ENCODE measurements at regions not wholly inside any gene's neighbourhood (a gene's known extent, or its start where the extent isn't known, plus 50 kb on each side); places are given as distances from the start of the nearest gene placed in this dataset.

- TF ChIP-seq EP300 (IDR thresholded peaks at IDR 0.05) (no peak), POLR2A (IDR thresholded peaks at IDR 0.05) (no peak), CTCF (IDR thresholded peaks at IDR 0.05) (no peak)
Observed at GRCh38 chr6:85002847-85003246, 238.4 kb upstream of the TBX18 start.

Data from sigmoid colon (tissue), 4 donors.